ENCODE measurements at regions not wholly inside any gene's neighbourhood (a gene's known extent, or its start where the extent isn't known, plus 50 kb on each side); places are given as distances from the start of the nearest gene placed in this dataset.

GRCh38 chr5:163005949-163006348 is 431.4 kb upstream of the CCNG1 start:
- TF ChIP-seq REST (IDR thresholded peaks at IDR 0.05; ENCODE audit: insufficient read depth in 1 of 2, low read depth in 2 of 2, low read length in 1 of 2) (no peak), TCF7L2 (IDR thresholded peaks at IDR 0.05; ENCODE audit: low read depth, low read length) (no peak), CTCF (IDR thresholded peaks at IDR 0.05) (no peak; the same call in 1 of the 2 replicates), POLR2AphosphoS5 (IDR thresholded peaks at IDR 0.05; ENCODE audit: low read depth, low read length) (no peak), SIN3A (IDR thresholded peaks at IDR 0.05; ENCODE audit: borderline replicate concordance, insufficient read depth, low read depth, low read length) (no peak)
- H3K4me1 ChIP-seq (ENCODE audit: control insufficient read depth, insufficient read depth, low read length), result no peaks in the 10 kb centered on the region
- no peaks in the 10 kb centered on the region for H3K9me3 ChIP-seq (ENCODE audit: control insufficient read depth, insufficient read depth, low read depth, low read length)
- no peak overlapping the region for H3K27ac ChIP-seq (ENCODE audit: low read length)
- H3K36me3 ChIP-seq (ENCODE audit: control insufficient read depth, insufficient read depth, low read length), result no peaks in the 10 kb centered on the region
- CTCF ChIA-PET, result no interaction called here
- intact Hi-C loops (cut with micrococcal nuclease; ENCODE audit: unreplicated experiment), result no loop called here
- ATAC-seq (no peak), DNase-seq (ENCODE audit: low read depth, low spot score) (no peak)
- BruUV-seq (replicated peaks), result no TSS peak
- POLR2A ChIA-PET, result no interaction called here
- H3K4me3 ChIP-seq (ENCODE audit: low read depth in 2 of 2, low read length in 2 of 2), result no peak overlapping the region
- in situ Hi-C loops (cut with HindIII; ENCODE audit: low pct_unique_long_range_greater_than_20kb, low sequenced_read_pairs), result no loop called here
- no peaks in the 10 kb centered on the region for H3K27me3 ChIP-seq (ENCODE audit: control insufficient read depth, insufficient read depth, low read length)

- DNase-seq (ENCODE audit: low read depth, low spot score), result no peak
- H3K27me3 ChIP-seq (ENCODE audit: control insufficient read depth, insufficient read depth, low read length), result no peaks in the 10 kb centered on the region
- TF ChIP-seq CTCF (IDR thresholded peaks at IDR 0.05) (no peak), REST (IDR thresholded peaks at IDR 0.05; ENCODE audit: insufficient read depth in 1 of 2, low read depth in 2 of 2, low read length in 1 of 2) (no peak), SIN3A (IDR thresholded peaks at IDR 0.05; ENCODE audit: borderline replicate concordance, insufficient read depth, low read depth, low read length) (no peak), TCF7L2 (IDR thresholded peaks at IDR 0.05; ENCODE audit: low read depth, low read length) (no peak), POLR2AphosphoS5 (IDR thresholded peaks at IDR 0.05; ENCODE audit: low read depth, low read length) (no peak)
- in situ Hi-C loops (cut with HindIII; ENCODE audit: low pct_unique_long_range_greater_than_20kb, low sequenced_read_pairs), result no loop called here
- POLR2A ChIA-PET, result no interaction called here
- intact Hi-C loops (cut with micrococcal nuclease; ENCODE audit: unreplicated experiment), result no loop called here
- no peaks in the 10 kb centered on the region for H3K36me3 ChIP-seq (ENCODE audit: control insufficient read depth, insufficient read depth, low read length)
- CTCF ChIA-PET, result no interaction called here
- H3K4me3 ChIP-seq (ENCODE audit: low read depth in 2 of 2, low read length in 2 of 2), result no peak overlapping the region
- BruUV-seq (replicated peaks), result no TSS peak
- no peaks in the 10 kb centered on the region for H3K9me3 ChIP-seq (ENCODE audit: control insufficient read depth, insufficient read depth, low read depth, low read length)
- no peak for ATAC-seq
- no peak overlapping the region for H3K27ac ChIP-seq (ENCODE audit: low read length)
- no peaks in the 10 kb centered on the region for H3K4me1 ChIP-seq (ENCODE audit: control insufficient read depth, insufficient read depth, low read length)
Measured at GRCh38 chr5:163022582-163023128, 414.7 kb upstream of the CCNG1 start.

Measured in Panc1 (cell line).